Ishikawa (cell line): ENCODE measurements at regions not wholly inside any gene's neighbourhood (a gene's known extent, or its start where the extent isn't known, plus 50 kb on each side); places are given as distances from the start of the nearest gene placed in this dataset.

Source experiments
- CEBPB ChIP-seq: IDR thresholded peaks from 2 replicates; pipeline ENCODE4 v1.6.1; 2012
- CREB1 ChIP-seq: IDR thresholded peaks from 2 replicates; pipeline ENCODE4 v1.6.1; 2012; ENCODE audit warnings: low read depth
- FOXM1 ChIP-seq: IDR thresholded peaks from 2 replicates; pipeline ENCODE4 v1.6.1; 2012; ENCODE audit warnings: low read depth, borderline replicate concordance
- NFIC ChIP-seq: IDR thresholded peaks from 2 replicates; pipeline ENCODE4 v1.6.1; 2012
- RAD21 ChIP-seq: IDR thresholded peaks from 2 replicates; pipeline ENCODE4 v1.6.1; 2012; ENCODE audit warnings: low read depth
- TAF1 ChIP-seq: IDR thresholded peaks from 2 replicates; pipeline ENCODE4 v1.6.1; 2012; ENCODE audit warnings: low read depth, mild to moderate bottlenecking
- ZBTB7A ChIP-seq: IDR thresholded peaks from 2 replicates; pipeline ENCODE4 v1.6.1; 2012; ENCODE audit warnings: low read depth
- TF ChIP-seq, protein P1 (sequence below): IDR thresholded peaks from 2 replicates; pipeline ENCODE4 v1.6.1; 2012
- TF ChIP-seq, protein P2 (sequence below): IDR thresholded peaks from 2 replicates; pipeline ENCODE4 v1.6.1; 2012; ENCODE audit warnings: low read depth, mild to moderate bottlenecking

DNA sequence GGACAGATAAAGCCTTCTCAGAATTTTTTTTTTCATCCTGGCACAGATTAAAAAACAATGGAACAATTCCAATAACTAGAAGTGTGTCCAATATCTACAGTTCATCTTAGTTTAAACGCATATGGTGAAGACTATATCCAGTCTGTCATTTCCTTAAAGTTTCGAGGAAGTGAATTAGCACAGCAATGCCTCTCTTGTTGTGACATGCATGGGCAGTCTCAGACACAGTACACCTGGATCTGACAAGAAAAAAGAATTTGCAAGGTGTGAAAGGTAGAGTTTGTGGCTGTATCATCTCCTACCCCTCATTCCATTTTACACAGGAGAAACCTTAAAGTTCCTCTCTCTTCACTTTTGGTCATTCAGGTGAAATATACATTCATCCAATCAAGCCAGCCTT is 100.6 kb upstream of the ADAMTS19 start:
- TF ChIP-seq FOXM1 (no peak), CEBPB (no peak), CREB1 (no peak), RAD21 (no peak), NFIC (no peak), TAF1 (no peak), ZBTB7A (no peak)
- TF ChIP-seq, protein P1, sequence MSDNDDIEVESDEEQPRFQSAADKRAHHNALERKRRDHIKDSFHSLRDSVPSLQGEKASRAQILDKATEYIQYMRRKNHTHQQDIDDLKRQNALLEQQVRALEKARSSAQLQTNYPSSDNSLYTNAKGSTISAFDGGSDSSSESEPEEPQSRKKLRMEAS = no peak
- TF ChIP-seq, protein P2, sequence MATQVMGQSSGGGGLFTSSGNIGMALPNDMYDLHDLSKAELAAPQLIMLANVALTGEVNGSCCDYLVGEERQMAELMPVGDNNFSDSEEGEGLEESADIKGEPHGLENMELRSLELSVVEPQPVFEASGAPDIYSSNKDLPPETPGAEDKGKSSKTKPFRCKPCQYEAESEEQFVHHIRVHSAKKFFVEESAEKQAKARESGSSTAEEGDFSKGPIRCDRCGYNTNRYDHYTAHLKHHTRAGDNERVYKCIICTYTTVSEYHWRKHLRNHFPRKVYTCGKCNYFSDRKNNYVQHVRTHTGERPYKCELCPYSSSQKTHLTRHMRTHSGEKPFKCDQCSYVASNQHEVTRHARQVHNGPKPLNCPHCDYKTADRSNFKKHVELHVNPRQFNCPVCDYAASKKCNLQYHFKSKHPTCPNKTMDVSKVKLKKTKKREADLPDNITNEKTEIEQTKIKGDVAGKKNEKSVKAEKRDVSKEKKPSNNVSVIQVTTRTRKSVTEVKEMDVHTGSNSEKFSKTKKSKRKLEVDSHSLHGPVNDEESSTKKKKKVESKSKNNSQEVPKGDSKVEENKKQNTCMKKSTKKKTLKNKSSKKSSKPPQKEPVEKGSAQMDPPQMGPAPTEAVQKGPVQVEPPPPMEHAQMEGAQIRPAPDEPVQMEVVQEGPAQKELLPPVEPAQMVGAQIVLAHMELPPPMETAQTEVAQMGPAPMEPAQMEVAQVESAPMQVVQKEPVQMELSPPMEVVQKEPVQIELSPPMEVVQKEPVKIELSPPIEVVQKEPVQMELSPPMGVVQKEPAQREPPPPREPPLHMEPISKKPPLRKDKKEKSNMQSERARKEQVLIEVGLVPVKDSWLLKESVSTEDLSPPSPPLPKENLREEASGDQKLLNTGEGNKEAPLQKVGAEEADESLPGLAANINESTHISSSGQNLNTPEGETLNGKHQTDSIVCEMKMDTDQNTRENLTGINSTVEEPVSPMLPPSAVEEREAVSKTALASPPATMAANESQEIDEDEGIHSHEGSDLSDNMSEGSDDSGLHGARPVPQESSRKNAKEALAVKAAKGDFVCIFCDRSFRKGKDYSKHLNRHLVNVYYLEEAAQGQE = no peak
